ENCODE measurements at regions not wholly inside any gene's neighbourhood (a gene's known extent, or its start where the extent isn't known, plus 50 kb on each side); places are given as distances from the start of the nearest gene placed in this dataset.
"Not testable (repeated sequence)": the region's sequence is repeated elsewhere in the genome, so short reads cannot be mapped to it uniquely, and the experiment has no call there.

DNA sequence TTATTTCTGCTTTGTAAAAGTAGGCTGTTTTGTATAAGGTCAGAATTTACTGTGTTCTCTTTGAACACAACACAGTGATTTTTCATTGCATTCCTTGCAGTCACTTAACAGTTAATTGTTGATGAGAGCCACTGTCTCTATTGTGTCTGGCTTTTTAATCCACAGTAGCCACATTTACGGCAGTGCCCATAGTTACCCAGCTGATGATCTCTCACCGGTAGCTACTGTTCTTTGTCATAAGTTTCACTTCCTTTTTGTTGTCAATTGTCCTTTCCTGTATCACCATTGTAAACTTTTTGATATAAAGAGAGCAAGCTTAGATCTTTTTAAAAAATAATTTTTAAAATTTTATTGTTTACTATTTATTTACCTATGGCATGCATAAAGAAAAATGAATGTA, 669.2 kb downstream of the PRIM2 start:
- not testable (repeated sequence) for TF ChIP-seq POLR2A (IDR thresholded peaks at IDR 0.05; ENCODE audit: low read depth, low read length); EZH2 (IDR thresholded peaks at IDR 0.05; ENCODE audit: borderline replicate concordance, control insufficient read depth, low read depth, low read length); SMC3 (IDR thresholded peaks at IDR 0.05; ENCODE audit: borderline replicate concordance, low read length); SREBF1 (IDR thresholded peaks at IDR 0.05; ENCODE audit: low read length); RAD21 (IDR thresholded peaks at IDR 0.05; ENCODE audit: insufficient read depth, low read depth, low read length); POU2F2 (IDR thresholded peaks at IDR 0.05; ENCODE audit: borderline replicate concordance, low read depth, low read length); ETV6 (conservative IDR thresholded peaks at IDR 0.05 in 1 of 2, IDR thresholded peaks at IDR 0.05 in 1 of 2; ENCODE audit: borderline replicate concordance in 1 of 2, low read depth in 1 of 2); TARDBP (IDR thresholded peaks at IDR 0.05; ENCODE audit: borderline replicate concordance)
- TF ChIP-seq, protein P1, sequence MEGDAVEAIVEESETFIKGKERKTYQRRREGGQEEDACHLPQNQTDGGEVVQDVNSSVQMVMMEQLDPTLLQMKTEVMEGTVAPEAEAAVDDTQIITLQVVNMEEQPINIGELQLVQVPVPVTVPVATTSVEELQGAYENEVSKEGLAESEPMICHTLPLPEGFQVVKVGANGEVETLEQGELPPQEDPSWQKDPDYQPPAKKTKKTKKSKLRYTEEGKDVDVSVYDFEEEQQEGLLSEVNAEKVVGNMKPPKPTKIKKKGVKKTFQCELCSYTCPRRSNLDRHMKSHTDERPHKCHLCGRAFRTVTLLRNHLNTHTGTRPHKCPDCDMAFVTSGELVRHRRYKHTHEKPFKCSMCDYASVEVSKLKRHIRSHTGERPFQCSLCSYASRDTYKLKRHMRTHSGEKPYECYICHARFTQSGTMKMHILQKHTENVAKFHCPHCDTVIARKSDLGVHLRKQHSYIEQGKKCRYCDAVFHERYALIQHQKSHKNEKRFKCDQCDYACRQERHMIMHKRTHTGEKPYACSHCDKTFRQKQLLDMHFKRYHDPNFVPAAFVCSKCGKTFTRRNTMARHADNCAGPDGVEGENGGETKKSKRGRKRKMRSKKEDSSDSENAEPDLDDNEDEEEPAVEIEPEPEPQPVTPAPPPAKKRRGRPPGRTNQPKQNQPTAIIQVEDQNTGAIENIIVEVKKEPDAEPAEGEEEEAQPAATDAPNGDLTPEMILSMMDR (IDR thresholded peaks at IDR 0.05 in 2 of 3, conservative IDR thresholded peaks at IDR 0.05 in 1 of 3; ENCODE audit: control insufficient read depth in 2 of 3, extremely low read depth in 1 of 3, insufficient read depth in 1 of 3, low read depth in 3 of 3, low read length in 3 of 3): not testable (repeated sequence)
- TF ChIP-seq EP300 (IDR thresholded peaks at IDR 0.05; ENCODE audit: borderline replicate concordance in 1 of 2, control insufficient read depth in 1 of 2, low read depth in 2 of 2, low read length in 2 of 2): peak in 1 of 2 experiments; percentile 70; a peak in 2 of 4 replicates
- TF ChIP-seq IRF4 (IDR thresholded peaks at IDR 0.05; ENCODE audit: low read depth, low read length): peak; percentile 89
